ENCODE measurements at regions not wholly inside any gene's neighbourhood (a gene's known extent, or its start where the extent isn't known, plus 50 kb on each side); places are given as distances from the start of the nearest gene placed in this dataset.
"Not testable (repeated sequence)": the region's sequence is repeated elsewhere in the genome, so short reads cannot be mapped to it uniquely, and the experiment has no call there.

GRCh38 chr14:89065879-89066278 is 241.4 kb downstream of the TTC8 start:
- no peak for DNase-seq (ENCODE audit: low spot score)

- DNase-seq (ENCODE audit: low spot score): no peak
Observed at GRCh38 chr14:89067293-89067972, 243.0 kb downstream of the TTC8 start.

GRCh38 chr14:89078021-89078795 is 253.8 kb downstream of the TTC8 start:
- DNase-seq (ENCODE audit: low spot score): no peak

GRCh38 chr14:89085231-89085731 is 260.8 kb downstream of the TTC8 start:
- no peak for DNase-seq (ENCODE audit: low spot score)

GRCh38 chr14:89085737-89086382 is 261.4 kb downstream of the TTC8 start:
- DNase-seq (ENCODE audit: low spot score): no peak

- no peak for DNase-seq (ENCODE audit: low spot score)
Observed at GRCh38 chr14:89088530-89088929, 264.1 kb downstream of the TTC8 start.

GRCh38 chr14:89089330-89089729 is 264.9 kb downstream of the TTC8 start:
- DNase-seq (ENCODE audit: low spot score): no peak

GRCh38 chr14:89091781-89092180 is 267.3 kb downstream of the TTC8 start:
- no peak for DNase-seq (ENCODE audit: low spot score)

- no peak for DNase-seq (ENCODE audit: low spot score)
Observed at GRCh38 chr14:89093083-89093730, 268.8 kb downstream of the TTC8 start.

- DNase-seq (ENCODE audit: low spot score): no peak
Observed at GRCh38 chr14:89095036-89095435, 270.6 kb downstream of the TTC8 start.

- no peak for DNase-seq (ENCODE audit: low spot score)
Observed at GRCh38 chr14:89096946-89097345, 272.5 kb downstream of the TTC8 start.

GRCh38 chr14:89098254-89098653 is 273.8 kb downstream of the TTC8 start:
- DNase-seq (ENCODE audit: low spot score): no peak

GRCh38 chr14:89104171-89104817 is 279.8 kb downstream of the TTC8 start:
- not testable (repeated sequence) for DNase-seq (ENCODE audit: low spot score)

GRCh38 chr14:89104861-89105260 is 280.4 kb downstream of the TTC8 start:
- DNase-seq (ENCODE audit: low spot score): not testable (repeated sequence)
